ENCODE measurements at regions not wholly inside any gene's neighbourhood (a gene's known extent, or its start where the extent isn't known, plus 50 kb on each side); places are given as distances from the start of the nearest gene placed in this dataset.

DNA sequence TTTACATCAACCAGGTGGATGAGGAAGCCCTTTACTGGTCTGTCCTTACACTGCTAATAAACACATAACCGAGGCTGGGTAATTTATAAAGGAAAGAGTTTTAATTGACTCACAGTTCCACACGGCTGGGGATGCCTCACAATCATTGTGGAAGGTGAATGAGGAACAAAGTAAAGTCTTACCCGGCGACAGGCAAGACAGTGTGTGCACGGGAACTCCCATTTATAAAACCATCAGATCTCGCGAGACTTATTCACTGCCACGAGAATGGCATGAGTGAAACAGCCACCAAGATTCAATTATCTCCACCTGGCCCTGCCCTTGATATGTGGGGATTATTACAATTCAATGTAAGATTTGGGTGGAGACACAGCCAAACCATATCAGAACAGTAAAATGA lies 67.3 kb upstream of the GRAMD2B start:
- Histone ChIP-seq H3K27me3 (ENCODE audit: low read length) (no peaks in the 10 kb centered on the region), H3K27ac (ENCODE audit: low read length) (peak overlapping the region; percentile 97), H3K9ac (ENCODE audit: low read length) (no peak overlapping the region), H2AFZ (ENCODE audit: low read length) (no peak overlapping the region), H3K36me3 (ENCODE audit: low read depth, low read length) (no peaks in the 10 kb centered on the region), H3K9me3 (ENCODE audit: low read length) (no peaks in the 10 kb centered on the region), H3K4me1 (ENCODE audit: insufficient read depth, low read length) (peaks cover 67% of the 10 kb centered on the region), H3K9me2 (replicated peaks; ENCODE audit: low read length) (no peaks in the 10 kb centered on the region), H3K4me2 (ENCODE audit: low read length) (no peak overlapping the region), H3K79me2 (ENCODE audit: low read length) (no peaks in the 10 kb centered on the region), H3K4me3 (ENCODE audit: low read length) (no peak overlapping the region), H4K20me1 (ENCODE audit: low read length) (no peaks in the 10 kb centered on the region), H3F3A (ENCODE audit: low read length, unreplicated experiment) (peaks cover 17% of the 10 kb centered on the region)
- no TSS peak for BruUV-seq (replicated peaks)
- ChIA-PET POLR2A (ENCODE audit: unreplicated experiment) (no interaction called here), CTCF (no interaction called here)
- DNase-seq (no peak), ATAC-seq (no peak)
- TF ChIP-seq EZH2 (IDR thresholded peaks at IDR 0.05; ENCODE audit: low read length, unreplicated experiment): no peak
- TF ChIP-seq, protein P1, sequence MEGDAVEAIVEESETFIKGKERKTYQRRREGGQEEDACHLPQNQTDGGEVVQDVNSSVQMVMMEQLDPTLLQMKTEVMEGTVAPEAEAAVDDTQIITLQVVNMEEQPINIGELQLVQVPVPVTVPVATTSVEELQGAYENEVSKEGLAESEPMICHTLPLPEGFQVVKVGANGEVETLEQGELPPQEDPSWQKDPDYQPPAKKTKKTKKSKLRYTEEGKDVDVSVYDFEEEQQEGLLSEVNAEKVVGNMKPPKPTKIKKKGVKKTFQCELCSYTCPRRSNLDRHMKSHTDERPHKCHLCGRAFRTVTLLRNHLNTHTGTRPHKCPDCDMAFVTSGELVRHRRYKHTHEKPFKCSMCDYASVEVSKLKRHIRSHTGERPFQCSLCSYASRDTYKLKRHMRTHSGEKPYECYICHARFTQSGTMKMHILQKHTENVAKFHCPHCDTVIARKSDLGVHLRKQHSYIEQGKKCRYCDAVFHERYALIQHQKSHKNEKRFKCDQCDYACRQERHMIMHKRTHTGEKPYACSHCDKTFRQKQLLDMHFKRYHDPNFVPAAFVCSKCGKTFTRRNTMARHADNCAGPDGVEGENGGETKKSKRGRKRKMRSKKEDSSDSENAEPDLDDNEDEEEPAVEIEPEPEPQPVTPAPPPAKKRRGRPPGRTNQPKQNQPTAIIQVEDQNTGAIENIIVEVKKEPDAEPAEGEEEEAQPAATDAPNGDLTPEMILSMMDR (conservative IDR thresholded peaks at IDR 0.05; ENCODE audit: low read depth, low read length): no peak
- TF ChIP-seq EZH2phosphoT487 (IDR thresholded peaks at IDR 0.05; ENCODE audit: borderline replicate concordance, low read length): no peak
- intact Hi-C loops (cut with micrococcal nuclease): no loop called here

DNA sequence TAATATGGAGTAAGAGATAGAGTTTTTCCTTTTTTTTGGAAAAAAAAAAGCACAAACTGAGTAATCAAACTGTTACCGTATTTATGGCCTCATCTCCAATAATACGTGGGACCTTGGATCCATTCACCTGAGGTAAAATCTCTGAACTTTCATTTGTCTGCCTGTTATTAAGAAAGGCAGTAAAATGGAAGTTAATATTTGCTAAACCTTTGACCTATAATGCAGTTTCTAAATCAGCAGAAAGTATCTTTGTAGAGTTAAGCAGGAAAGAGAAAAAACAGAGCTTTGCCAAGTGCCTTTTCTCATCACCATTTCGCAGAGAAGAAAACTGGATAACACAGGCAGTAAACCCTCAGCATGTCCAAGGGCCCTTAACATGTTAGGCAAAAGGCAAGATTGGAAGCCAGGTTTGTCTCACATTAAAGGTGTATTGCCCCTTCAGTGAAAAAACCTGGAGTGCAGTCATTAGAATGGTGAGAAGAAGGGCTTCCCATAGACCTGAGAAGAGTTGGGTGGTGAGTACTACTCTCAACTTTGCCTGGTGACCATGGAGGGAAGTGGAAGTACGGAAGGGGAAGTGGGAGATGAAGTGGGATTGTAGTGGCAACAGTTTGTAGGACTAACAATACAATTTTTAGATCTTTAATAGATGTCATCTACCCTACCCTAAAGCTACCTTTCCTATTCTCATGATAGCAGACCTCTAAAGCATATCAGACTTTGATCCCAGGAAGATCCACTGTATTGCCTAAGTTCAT lies 65.4 kb upstream of the GRAMD2B start:
- Histone ChIP-seq H3K4me2 (ENCODE audit: low read length) (no peak overlapping the region), H4K20me1 (ENCODE audit: low read length) (no peaks in the 10 kb centered on the region), H3K36me3 (ENCODE audit: low read depth, low read length) (no peaks in the 10 kb centered on the region), H3F3A (ENCODE audit: low read length, unreplicated experiment) (peaks cover 17% of the 10 kb centered on the region), H3K27ac (ENCODE audit: low read length) (no peak overlapping the region), H3K4me1 (ENCODE audit: insufficient read depth, low read length) (peaks cover 49% of the 10 kb centered on the region), H3K9me2 (replicated peaks; ENCODE audit: low read length) (no peaks in the 10 kb centered on the region), H3K9ac (ENCODE audit: low read length) (no peak overlapping the region), H3K27me3 (ENCODE audit: low read length) (no peaks in the 10 kb centered on the region), H3K79me2 (ENCODE audit: low read length) (no peaks in the 10 kb centered on the region), H2AFZ (ENCODE audit: low read length) (peak overlapping the region; percentile 45), H3K4me3 (ENCODE audit: low read length) (no peak overlapping the region), H3K9me3 (ENCODE audit: low read length) (no peaks in the 10 kb centered on the region)
- DNase-seq: no peak
- ChIA-PET CTCF (no interaction called here), POLR2A (ENCODE audit: unreplicated experiment) (no interaction called here)
- intact Hi-C loops (cut with micrococcal nuclease): no loop called here
- TF ChIP-seq, protein P1 (conservative IDR thresholded peaks at IDR 0.05; ENCODE audit: low read depth, low read length): no peak
- TF ChIP-seq EZH2 (IDR thresholded peaks at IDR 0.05; ENCODE audit: low read length, unreplicated experiment) (no peak), EZH2phosphoT487 (IDR thresholded peaks at IDR 0.05; ENCODE audit: borderline replicate concordance, low read length) (no peak)
- ATAC-seq: no peak
- no TSS peak for BruUV-seq (replicated peaks)

DNA sequence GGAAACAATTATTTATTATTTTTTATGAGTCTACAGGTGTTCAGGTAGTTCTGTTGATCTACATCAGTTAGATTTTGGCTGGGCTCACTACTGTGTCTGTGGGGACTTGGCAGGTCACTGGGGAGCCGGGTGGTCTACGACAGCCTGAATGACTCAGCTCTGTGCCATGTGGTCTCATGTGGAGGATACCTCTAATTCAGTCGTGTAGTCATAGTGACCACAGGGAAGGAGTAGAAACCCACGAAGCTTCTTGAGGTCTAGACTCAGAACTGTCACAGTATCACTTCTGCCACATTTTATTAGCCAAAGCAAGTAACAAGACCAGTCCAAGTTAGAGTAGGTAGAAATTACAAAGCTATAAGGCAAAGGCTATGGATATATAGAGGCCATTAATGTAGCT lies 64.7 kb upstream of the GRAMD2B start:
- no peak for ATAC-seq
- no peaks in the 10 kb centered on the region for H4K20me1 ChIP-seq (ENCODE audit: low read length)
- TF ChIP-seq EZH2 (IDR thresholded peaks at IDR 0.05; ENCODE audit: low read length, unreplicated experiment) (no peak), EZH2phosphoT487 (IDR thresholded peaks at IDR 0.05; ENCODE audit: borderline replicate concordance, low read length) (no peak)
- TF ChIP-seq, protein P1 (conservative IDR thresholded peaks at IDR 0.05; ENCODE audit: low read depth, low read length): no peak
- H3K27me3 ChIP-seq (ENCODE audit: low read length): no peaks in the 10 kb centered on the region
- H3K36me3 ChIP-seq (ENCODE audit: low read depth, low read length): no peaks in the 10 kb centered on the region
- H3K4me3 ChIP-seq (ENCODE audit: low read length): no peak overlapping the region
- CTCF ChIA-PET: no interaction called here
- H3K27ac ChIP-seq (ENCODE audit: low read length): no peak overlapping the region
- no TSS peak for BruUV-seq (replicated peaks)
- POLR2A ChIA-PET (ENCODE audit: unreplicated experiment): no interaction called here
- no peak overlapping the region for H3K9ac ChIP-seq (ENCODE audit: low read length)
- H2AFZ ChIP-seq (ENCODE audit: low read length): no peak overlapping the region
- intact Hi-C loops (cut with micrococcal nuclease): no loop called here
- H3K4me1 ChIP-seq (ENCODE audit: insufficient read depth, low read length): peaks cover 41% of the 10 kb centered on the region
- no peaks in the 10 kb centered on the region for H3K9me3 ChIP-seq (ENCODE audit: low read length)
- peaks cover 11% of the 10 kb centered on the region for H3F3A ChIP-seq (ENCODE audit: low read length, unreplicated experiment)
- no peaks in the 10 kb centered on the region for H3K9me2 ChIP-seq (replicated peaks; ENCODE audit: low read length)
- H3K4me2 ChIP-seq (ENCODE audit: low read length): no peak overlapping the region
- no peaks in the 10 kb centered on the region for H3K79me2 ChIP-seq (ENCODE audit: low read length)
- no peak for DNase-seq
